Head of caudate nucleus (tissue), 42 donors: ENCODE measurements at regions not wholly inside any gene's neighbourhood (a gene's known extent, or its start where the extent isn't known, plus 50 kb on each side); places are given as distances from the start of the nearest gene placed in this dataset.

Experiments
- DNase-seq, 42 donors: peaks; one replicate each; pipeline versions ENCODE4 v3.0.0 to v3.0.0-alpha.2; 2020 to 2021; ENCODE audit warnings: mixed read lengths in 7 of 42
- intact Hi-C: fragments of 100-400 bp; cut with DNase I; formaldehyde crosslinking; loops from one replicate; pipeline ENCODE4 v1.15.0; 2022

GRCh38 chr3:148343416-148343815 lies 354.3 kb upstream of the AGTR1 start:
- DNase-seq: no peak
- intact Hi-C loops: no loop called here

- intact Hi-C loops: no loop called here
Measured at GRCh38 chr3:148344521-148344920, 353.2 kb upstream of the AGTR1 start.

GRCh38 chr3:148360051-148360450 lies 337.7 kb upstream of the AGTR1 start:
- no peak for DNase-seq
- intact Hi-C loops: no loop called here

More at GRCh38 chr3:148344521-148344920, 353.2 kb upstream of the AGTR1 start:
- no peak for DNase-seq

GRCh38 chr3:148366743-148367410 lies 330.8 kb upstream of the AGTR1 start:
- intact Hi-C loops: no loop called here
- DNase-seq: peak in 21 of 42 donors; percentile 1 to 52 (median 15)

- DNase-seq: no peak
- intact Hi-C loops: no loop called here
Measured at GRCh38 chr3:148367756-148368155, 329.9 kb upstream of the AGTR1 start.

- DNase-seq: no peak
- intact Hi-C loops: no loop called here
Measured at GRCh38 chr3:148369381-148369780, 328.3 kb upstream of the AGTR1 start.

GRCh38 chr3:148372206-148372875 lies 325.4 kb upstream of the AGTR1 start:
- DNase-seq: no peak
- intact Hi-C loops: no loop called here

- intact Hi-C loops: no loop called here
- no peak for DNase-seq
Measured at GRCh38 chr3:148373961-148374360, 323.7 kb upstream of the AGTR1 start.

- DNase-seq: peak in 3 of 42 donors; percentile 7 to 12 (median 8)
- intact Hi-C loops: loop anchor here (10.0 kb wide), 1 partner anchor 335 kb away; no protein-coding TSS in a partner anchor
Measured at GRCh38 chr3:148379763-148380382, 317.8 kb upstream of the AGTR1 start.

GRCh38 chr3:148381051-148381450 lies 316.7 kb upstream of the AGTR1 start:
- intact Hi-C loops: loop anchor here (10.0 kb wide), 1 partner anchor 334 kb away; no protein-coding TSS in a partner anchor
- DNase-seq: no peak

GRCh38 chr3:148389916-148390315 lies 307.8 kb upstream of the AGTR1 start:
- intact Hi-C loops: loop anchor here (10.0 kb wide), 1 partner anchor 325 kb away; no protein-coding TSS in a partner anchor
- DNase-seq: no peak

GRCh38 chr3:148395821-148396220 lies 301.9 kb upstream of the AGTR1 start:
- intact Hi-C loops: no loop called here
- DNase-seq: no peak

- DNase-seq: no peak
- intact Hi-C loops: no loop called here
Measured at GRCh38 chr3:148400754-148401153, 296.9 kb upstream of the AGTR1 start.

GRCh38 chr3:148408667-148409066 lies 289.0 kb upstream of the AGTR1 start:
- DNase-seq: no peak
- intact Hi-C loops: no loop called here

- DNase-seq: no peak
- intact Hi-C loops: no loop called here
Measured at GRCh38 chr3:148420242-148420641, 277.5 kb upstream of the AGTR1 start.

- DNase-seq: no peak
- intact Hi-C loops: no loop called here
Measured at GRCh38 chr3:148428862-148429605, 268.7 kb upstream of the AGTR1 start.

- no peak for DNase-seq
- intact Hi-C loops: no loop called here
Measured at GRCh38 chr3:148433665-148434064, 264.0 kb upstream of the AGTR1 start.

- DNase-seq: no peak
- intact Hi-C loops: no loop called here
Measured at GRCh38 chr3:148435534-148435933, 262.2 kb upstream of the AGTR1 start.

- intact Hi-C loops: no loop called here
- DNase-seq: no peak
Measured at GRCh38 chr3:148439254-148439822, 258.4 kb upstream of the AGTR1 start.
